Motor neuron (in vitro differentiated cells): ENCODE measurements at regions not wholly inside any gene's neighbourhood (a gene's known extent, or its start where the extent isn't known, plus 50 kb on each side); places are given as distances from the start of the nearest gene placed in this dataset.
A peak's percentile ranks its signal among the peaks of the same experiment; 100 is the strongest.

Source experiments
- ATAC-seq, 8 experiments: fragments of 200-7000 bp; cut with Tn5 transposase; replicated peaks in 6 of 8; 2 replicates each; pipeline ENCODE4 v1.8.0; 2021; ENCODE audit warnings: mild to moderate bottlenecking in 8 of 8, moderate library complexity in 8 of 8
- H3K27ac ChIP-seq, 2 donors: fragments of 250-450 bp; sonication (Bioruptor Pico); 2 replicates each; pipeline ENCODE4 v1.9.0; 2021; ENCODE audit warnings: antibody characterized with exemption in 2 of 2, mild to moderate bottlenecking in 2 of 2, moderate library complexity in 1 of 2
- H3K4me1 ChIP-seq, 2 donors: fragments of 250-450 bp; sonication (Bioruptor Pico); replicated peaks in 1 of 2; 2 replicates each; pipeline ENCODE4 v1.6.1; 2021; ENCODE audit warnings: antibody characterized with exemption in 2 of 2, mild to moderate bottlenecking in 2 of 2, moderate library complexity in 1 of 2
- H3K4me3 ChIP-seq, 5 donors: fragments of 250-450 bp; sonication (Bioruptor Pico); 2 replicates each; pipeline ENCODE4 v1.9.0; 2021; ENCODE audit warnings: antibody characterized with exemption in 5 of 5, mild to moderate bottlenecking in 5 of 5, moderate library complexity in 4 of 5
- WGBS, 10 experiments: fragments of 450-650 bp; shearing (Covaris generic); methylation state at CpG; one replicate each; pipeline ENCODE4 v1.0.0; 2022; 5-methylcytosine and 5-hydroxymethylcytosine counted together
- in situ Hi-C, 9 experiments: fragments of 400-800 bp; cut with MboI; loops; one replicate each; pipeline ENCODE4 v1.15.0; 2021; ENCODE audit warnings: low sequenced_read_pairs in 9 of 9, low pct_unique_long_range_greater_than_20kb in 2 of 9; ENCODE audit not compliant: unreplicated experiment in 9 of 9

DNA sequence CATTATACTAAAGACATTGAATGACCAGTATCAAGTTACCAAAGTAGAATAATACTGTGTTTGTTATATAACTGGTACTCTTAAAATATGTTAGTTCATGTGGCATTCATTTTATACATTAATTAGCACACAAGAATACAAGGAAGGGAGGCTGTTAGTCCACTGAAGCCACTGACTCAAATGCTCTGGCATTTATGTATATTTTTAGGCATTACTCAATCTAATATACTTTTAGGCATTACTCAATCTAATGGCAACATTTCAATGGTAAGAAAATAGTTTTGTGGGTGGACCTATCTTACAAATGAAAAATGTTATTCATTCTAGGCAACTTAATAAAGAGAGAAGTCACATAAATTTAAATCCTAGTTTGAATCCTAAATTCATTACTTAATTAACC is 874.4 kb upstream of the USP15 start:
- Histone ChIP-seq H3K4me3 (no peak overlapping the region), H3K4me1 (no peaks in the 10 kb centered on the region), H3K27ac (no peak overlapping the region)
- in situ Hi-C loops: no loop called here
- ATAC-seq: peak in 1 of 8 experiments; percentile 35

GRCh38 chr12:61397668-61398067 is 862.5 kb upstream of the USP15 start:
- no peak for ATAC-seq
- H3K4me3 ChIP-seq: no peak overlapping the region
- no peak overlapping the region for H3K27ac ChIP-seq
- in situ Hi-C loops: no loop called here
- H3K4me1 ChIP-seq: no peaks in the 10 kb centered on the region

DNA sequence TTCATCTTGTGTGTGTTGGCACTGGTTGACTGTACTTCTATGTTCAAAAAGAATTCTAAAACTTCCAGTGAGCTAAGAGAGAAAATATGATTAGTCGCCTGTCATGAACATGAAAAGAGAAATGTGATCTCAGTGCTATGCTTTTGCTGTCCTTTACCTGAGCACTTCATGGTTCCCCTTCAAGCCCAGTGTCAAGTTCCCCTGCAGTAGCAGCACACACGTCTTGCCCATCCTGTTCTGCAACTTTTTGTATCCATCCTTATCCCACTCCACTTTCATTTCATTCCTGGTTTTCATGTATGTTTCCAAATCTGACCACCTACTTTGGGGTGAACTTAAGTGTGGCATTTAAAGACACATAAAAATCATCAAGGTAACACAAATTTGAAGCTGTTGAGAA is 848.0 kb upstream of the USP15 start:
- no peaks in the 10 kb centered on the region for H3K4me1 ChIP-seq
- in situ Hi-C loops: no loop called here
- H3K27ac ChIP-seq: no peak overlapping the region
- H3K4me3 ChIP-seq: no peak overlapping the region
- 0 to 92% (median 39%) methylated on average over 1 to 2 of the region's 2 CpGs; no CpG with 5 or more reads in 2 of the 10 experiments for WGBS, 10 experiments
- ATAC-seq: no peak

GRCh38 chr12:61414470-61414869 is 845.7 kb upstream of the USP15 start:
- no peak for ATAC-seq
- Histone ChIP-seq H3K4me1 (no peaks in the 10 kb centered on the region), H3K4me3 (no peak overlapping the region), H3K27ac (no peak overlapping the region)
- in situ Hi-C loops: no loop called here

- H3K27ac ChIP-seq: no peak overlapping the region
- ATAC-seq: no peak
- H3K4me1 ChIP-seq: no peaks in the 10 kb centered on the region
- H3K4me3 ChIP-seq: no peak overlapping the region
- in situ Hi-C loops: no loop called here
Observed at GRCh38 chr12:61422786-61423185, 837.4 kb upstream of the USP15 start.

- ATAC-seq: peak in 1 of 8 experiments; percentile 32
- H3K4me1 ChIP-seq: no peaks in the 10 kb centered on the region
- no peak overlapping the region for H3K4me3 ChIP-seq
- in situ Hi-C loops: no loop called here
- H3K27ac ChIP-seq: no peak overlapping the region
- WGBS, 10 experiments: 0 to 100% (median 69%) methylated on average over 1 of the region's 1 CpG; no CpG with 5 or more reads in 2 of the 10 experiments
Observed at GRCh38 chr12:61452076-61452475, 808.1 kb upstream of the USP15 start.

DNA sequence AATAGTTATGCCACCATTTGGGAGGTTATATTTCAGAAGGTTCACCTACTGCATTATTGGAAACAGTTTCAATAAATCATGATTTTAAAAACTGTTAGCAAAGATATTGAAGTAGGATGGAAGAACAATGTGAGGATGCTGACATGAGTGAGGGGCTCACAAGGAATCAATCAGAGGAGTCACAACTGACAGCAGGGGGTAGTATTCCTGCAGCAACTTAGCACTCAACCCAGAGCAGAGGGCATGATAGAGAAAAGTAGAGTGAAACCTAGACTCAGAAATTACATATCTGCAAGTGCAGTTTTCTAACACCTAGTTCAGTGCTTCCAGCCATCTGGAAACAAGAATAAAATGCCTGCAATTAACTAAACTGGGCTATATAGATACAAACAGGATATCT is 772.5 kb upstream of the USP15 start:
- H3K4me1 ChIP-seq: no peaks in the 10 kb centered on the region
- no peak overlapping the region for H3K27ac ChIP-seq
- ATAC-seq: no peak
- in situ Hi-C loops: no loop called here
- no peak overlapping the region for H3K4me3 ChIP-seq

- Histone ChIP-seq H3K27ac (no peak overlapping the region), H3K4me3 (no peak overlapping the region), H3K4me1 (no peaks in the 10 kb centered on the region)
- WGBS, 10 experiments: 0 to 96% (median 74%) methylated on average over 1 to 4 of the region's 4 CpGs
- ATAC-seq: no peak
- in situ Hi-C loops: no loop called here
Observed at GRCh38 chr12:61490526-61491498, 769.4 kb upstream of the USP15 start.

DNA sequence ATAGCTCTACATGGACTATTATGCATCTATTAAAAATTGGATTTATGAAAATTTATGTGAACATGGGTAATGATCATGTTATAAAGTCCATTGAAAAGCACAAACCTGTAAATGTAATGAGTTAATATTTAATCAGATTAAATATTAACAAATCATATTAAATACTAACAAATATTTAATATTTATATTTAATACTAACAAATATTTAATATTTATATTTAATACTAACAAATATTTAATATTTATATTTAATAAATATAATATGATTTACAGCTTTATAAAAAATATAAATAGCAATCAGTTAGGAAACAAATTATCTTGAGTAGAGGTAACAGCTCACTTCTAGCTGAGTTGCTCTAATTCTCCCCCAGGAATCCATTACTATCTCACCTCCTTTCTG is 758.0 kb upstream of the USP15 start:
- in situ Hi-C loops: no loop called here
- H3K4me3 ChIP-seq: no peak overlapping the region
- no peaks in the 10 kb centered on the region for H3K4me1 ChIP-seq
- no peak for ATAC-seq
- H3K27ac ChIP-seq: no peak overlapping the region

- Histone ChIP-seq H3K27ac (no peak overlapping the region), H3K4me3 (no peak overlapping the region)
Observed at GRCh38 chr12:61504396-61505080, 755.7 kb upstream of the USP15 start.

GRCh38 chr12:61513499-61513898 is 746.7 kb upstream of the USP15 start:
- H3K4me1 ChIP-seq: peaks cover 0 to 7% of the 10 kb centered on the region in 2 donors
- ATAC-seq: no peak
- no peak overlapping the region for H3K27ac ChIP-seq
- 11 to 100% (median 58%) methylated on average over 1 to 2 of the region's 2 CpGs for WGBS, 10 experiments
- in situ Hi-C loops: no loop called here
- no peak overlapping the region for H3K4me3 ChIP-seq

More at GRCh38 chr12:61504396-61505080, 755.7 kb upstream of the USP15 start:
- no peaks in the 10 kb centered on the region for H3K4me1 ChIP-seq
- in situ Hi-C loops: no loop called here
- 0 to 70% (median 27%) methylated on average over 1 of the region's 1 CpG; no CpG with 5 or more reads in 2 of the 10 experiments for WGBS, 10 experiments
- no peak for ATAC-seq

- ATAC-seq: peak in 5 of 8 experiments; percentile 80 to 94 (median 83)
- Histone ChIP-seq H3K4me3 (no peak overlapping the region), H3K27ac (no peak overlapping the region), H3K4me1 (peaks cover 0 to 7% of the 10 kb centered on the region in 2 donors)
- 0 to 67% (median 48%) methylated on average over 1 to 8 of the region's 8 CpGs for WGBS, 10 experiments
- in situ Hi-C loops: no loop called here
Observed at GRCh38 chr12:61514016-61514415, 746.2 kb upstream of the USP15 start.

- WGBS, 10 experiments: 0 to 29% (median 0%) methylated on average over 1 of the region's 1 CpG
- in situ Hi-C loops: no loop called here
- ATAC-seq: no peak
- Histone ChIP-seq H3K4me3 (no peak overlapping the region), H3K4me1 (no peaks in the 10 kb centered on the region), H3K27ac (no peak overlapping the region)
Observed at GRCh38 chr12:61521258-61521657, 738.9 kb upstream of the USP15 start.
